T-helper 2 cell treated with Interferon-gamma antibody and Interleukin-4, amounts not matched to agents 100 ng/mL and 5 ng/mL, for 36 hours (primary cell): ENCODE measurements at regions not wholly inside any gene's neighbourhood (a gene's known extent, or its start where the extent isn't known, plus 50 kb on each side); places are given as distances from the start of the nearest gene placed in this dataset.

Source experiments
- intact Hi-C: fragments of 100-400 bp; cut with micrococcal nuclease; formaldehyde crosslinking; loops from one replicate; pipeline ENCODE4 v1.15.1; 2023

DNA sequence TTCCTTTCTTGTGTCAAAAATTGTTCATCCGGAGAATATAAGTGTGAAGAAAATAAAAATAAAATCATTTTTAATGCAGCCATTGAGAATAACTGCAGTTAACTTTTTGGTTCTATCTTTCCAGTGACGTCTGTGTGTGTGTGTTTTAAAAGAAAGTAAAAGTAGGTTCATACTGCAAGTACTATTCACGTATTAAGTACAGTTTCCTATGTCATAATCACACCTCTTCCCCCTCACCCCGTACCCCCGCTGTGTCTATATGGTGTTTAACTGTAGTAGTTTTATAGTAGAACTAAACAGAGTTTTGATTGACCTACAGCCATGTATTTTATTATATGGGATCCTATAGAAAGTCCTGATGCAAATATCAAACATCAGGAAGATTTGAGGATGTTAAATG lies 78.5 kb upstream of the CLCN4 start:
- intact Hi-C loops: no loop called here

DNA sequence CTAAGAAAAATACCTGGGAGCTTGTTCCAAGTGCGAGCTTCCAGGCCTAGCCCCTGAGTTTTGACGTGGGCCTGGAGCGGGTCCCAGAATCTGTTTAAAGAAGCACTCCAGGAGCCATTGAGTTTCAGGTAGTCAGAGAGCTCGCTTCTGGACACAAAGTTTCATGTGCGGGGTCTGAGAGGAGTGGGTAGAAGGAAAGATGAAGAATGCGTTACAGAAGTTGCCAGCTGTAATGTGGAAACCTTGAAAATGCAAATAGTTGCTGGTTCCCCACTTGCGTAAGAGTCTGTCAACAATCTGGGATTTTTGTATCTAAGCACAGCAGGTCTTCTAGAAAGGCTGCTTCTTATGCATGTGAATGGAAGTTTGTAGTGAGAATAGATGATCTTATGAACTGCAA lies 77.5 kb upstream of the CLCN4 start:
- intact Hi-C loops: no loop called here

DNA sequence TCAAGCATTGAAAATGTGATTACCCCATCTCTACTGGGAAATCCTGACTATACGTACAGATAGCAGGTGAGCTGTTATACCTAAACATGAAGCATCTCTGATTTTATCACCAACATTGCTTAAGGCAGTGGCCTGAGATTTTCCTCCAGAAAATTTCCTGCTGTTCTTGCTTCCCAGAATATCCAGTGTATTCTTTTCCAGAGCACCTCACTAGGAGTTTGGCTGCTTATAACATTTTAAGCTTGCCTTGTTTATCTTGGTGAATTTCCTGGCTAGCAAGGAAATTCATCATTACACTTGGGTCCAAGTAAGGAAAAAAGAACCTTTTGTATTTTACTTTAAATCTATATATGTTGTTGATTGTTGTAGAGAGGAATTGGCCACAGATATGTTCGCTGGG lies 73.0 kb upstream of the CLCN4 start:
- intact Hi-C loops: loop anchor here (1.0 to 2.0 kb wide), 3 partner anchors 14 to 69 kb away; no protein-coding TSS in a partner anchor

DNA sequence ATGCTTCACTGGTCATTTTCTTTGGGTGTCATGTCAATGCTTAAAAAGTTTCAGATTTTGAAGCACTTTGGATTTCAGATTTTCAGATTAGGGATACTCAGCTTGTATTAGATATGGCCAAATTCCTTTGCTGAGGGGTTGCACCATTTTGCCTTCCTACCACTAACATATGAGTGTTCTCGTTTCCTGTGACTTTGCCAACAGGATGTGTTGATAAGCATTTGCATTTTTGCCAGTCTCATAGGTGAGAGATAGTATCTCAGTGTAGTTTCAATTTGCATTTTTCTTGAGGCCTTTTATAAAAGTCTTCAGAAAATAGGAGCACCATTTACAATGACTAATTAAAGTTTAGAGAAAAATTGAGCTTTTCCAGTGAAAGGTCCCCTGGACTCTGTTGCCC lies 71.6 kb upstream of the CLCN4 start:
- intact Hi-C loops: no loop called here

DNA sequence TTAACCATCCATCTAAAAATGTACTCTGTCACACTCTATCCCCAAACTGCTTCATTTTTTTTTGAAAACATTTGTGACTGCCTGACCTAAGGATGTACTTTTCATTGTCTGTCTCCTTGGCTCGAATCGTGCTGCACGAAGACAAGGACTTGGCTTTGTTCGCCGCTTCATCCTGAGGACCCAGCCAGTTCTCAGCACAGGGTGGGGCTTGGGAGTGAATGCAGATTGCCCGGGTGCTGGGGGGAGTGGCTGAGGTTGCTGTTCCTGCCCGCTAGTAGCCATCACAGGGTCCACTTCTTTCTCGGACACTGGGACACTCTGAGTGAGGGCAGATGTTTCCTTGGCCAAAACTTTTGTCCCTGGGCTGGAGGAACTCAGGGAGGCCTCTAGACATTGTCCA lies 70.1 kb upstream of the CLCN4 start:
- intact Hi-C loops: no loop called here

DNA sequence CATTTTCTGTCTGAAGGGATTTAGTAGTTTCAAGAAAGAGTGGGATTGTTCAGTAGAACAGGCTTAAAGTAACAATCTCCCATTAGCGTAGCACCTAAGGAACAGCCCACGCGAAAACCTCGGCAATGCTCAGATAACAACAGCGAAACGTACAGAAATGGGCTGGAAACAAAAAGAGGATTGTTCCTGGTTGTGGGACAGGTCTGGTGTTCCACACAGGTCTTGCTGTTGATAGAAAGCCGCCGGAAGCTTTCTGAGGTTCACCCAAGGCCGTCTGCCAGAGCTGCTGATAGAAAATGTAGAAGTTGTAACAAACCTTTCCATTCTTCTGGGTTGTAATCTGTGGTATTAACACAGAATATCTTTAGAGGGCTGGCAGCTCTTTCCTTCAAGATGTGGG lies 69.4 kb upstream of the CLCN4 start:
- intact Hi-C loops: no loop called here

DNA sequence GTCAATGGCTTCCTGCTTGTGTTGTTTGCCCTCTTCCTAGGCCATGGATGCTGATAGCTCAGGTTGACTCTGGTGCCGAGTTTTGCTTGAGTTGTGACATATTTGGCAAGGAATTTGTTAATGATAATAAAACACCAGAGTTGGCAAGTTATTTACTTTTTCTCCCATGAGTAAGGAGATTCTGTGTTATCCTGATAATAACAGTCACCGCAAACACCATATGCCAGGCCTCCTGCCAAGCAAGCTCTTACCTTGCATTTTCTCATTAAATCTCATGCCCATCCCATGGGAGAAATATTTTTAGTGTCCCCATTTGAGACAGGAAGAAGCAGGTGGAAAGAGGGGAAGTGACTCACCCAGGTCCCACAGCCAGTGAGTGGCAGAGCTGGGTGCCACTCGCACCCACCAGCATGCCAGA lies 67.4 kb upstream of the CLCN4 start:
- intact Hi-C loops: no loop called here

DNA sequence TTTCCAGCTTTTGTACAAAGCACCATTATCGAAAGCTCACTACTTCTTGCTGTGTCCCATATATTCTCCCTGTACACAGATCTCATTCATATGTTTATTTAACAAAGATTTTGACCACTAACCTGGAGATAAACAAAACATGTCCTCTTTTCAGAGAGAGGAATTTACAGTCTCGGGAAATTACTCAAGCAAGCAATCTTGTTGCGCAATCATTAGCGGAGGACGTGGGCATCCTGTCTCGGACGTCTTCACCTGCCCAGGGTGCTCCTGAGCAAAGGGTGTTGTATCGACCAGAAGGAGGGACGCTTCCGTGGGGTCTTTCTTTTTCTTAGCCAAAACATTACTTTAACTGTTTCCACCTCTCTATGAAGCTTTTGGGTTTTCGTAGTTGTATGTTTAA lies 66.5 kb upstream of the CLCN4 start:
- intact Hi-C loops: no loop called here

DNA sequence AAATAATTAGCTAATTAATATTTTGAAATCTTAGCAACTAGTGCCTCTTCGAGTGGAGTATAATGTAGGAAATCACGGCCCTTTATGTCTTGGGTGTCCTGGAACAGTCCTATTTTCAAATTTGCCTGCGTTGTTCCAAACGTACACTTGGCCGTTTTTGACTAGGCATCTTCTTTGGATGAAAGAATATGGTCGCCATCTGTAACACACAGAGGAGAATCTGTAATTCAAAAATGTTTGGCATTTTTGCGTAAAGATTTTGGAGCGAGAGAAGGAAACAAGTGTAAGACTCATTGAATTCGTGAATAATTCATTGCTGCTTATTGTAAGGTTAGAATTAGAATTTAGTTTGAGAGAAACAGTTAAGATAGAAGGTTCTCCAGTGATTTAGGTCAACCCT lies 61.5 kb upstream of the CLCN4 start:
- intact Hi-C loops: no loop called here

DNA sequence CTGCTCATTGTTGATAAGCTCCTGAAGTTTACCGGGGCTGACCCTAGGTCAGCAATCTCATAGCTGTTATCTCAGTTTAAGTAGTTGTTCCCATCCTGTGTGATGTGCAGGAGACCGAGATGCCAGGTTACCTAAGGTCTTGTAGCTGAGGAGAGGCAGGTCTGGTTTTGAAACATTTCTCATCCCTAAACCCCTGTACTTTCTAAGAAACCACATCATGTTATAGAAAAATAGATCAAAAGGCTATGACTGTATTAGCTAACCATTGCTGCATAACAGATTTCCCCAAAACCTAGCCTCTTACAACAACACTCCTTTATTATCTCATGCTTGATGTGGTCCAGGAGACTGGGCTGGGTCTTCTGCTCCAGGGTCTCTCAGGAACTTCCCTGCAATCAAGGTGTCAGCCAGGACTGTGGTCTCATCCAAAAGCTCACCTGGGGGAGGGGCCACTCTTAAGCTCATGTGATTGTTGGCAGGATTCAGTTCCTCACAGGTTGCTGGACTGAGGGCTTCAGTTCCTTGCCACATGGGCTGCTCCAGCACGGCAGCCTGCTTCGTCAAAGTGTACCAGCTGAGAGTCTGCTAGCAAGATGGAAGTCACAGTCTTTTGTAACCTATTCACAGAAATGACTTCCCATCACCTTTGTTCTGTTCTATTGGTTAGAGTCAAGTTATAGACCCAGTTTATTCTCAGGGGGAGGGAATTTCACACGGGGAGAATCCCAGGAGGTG lies 60.9 kb upstream of the CLCN4 start:
- intact Hi-C loops: no loop called here

DNA sequence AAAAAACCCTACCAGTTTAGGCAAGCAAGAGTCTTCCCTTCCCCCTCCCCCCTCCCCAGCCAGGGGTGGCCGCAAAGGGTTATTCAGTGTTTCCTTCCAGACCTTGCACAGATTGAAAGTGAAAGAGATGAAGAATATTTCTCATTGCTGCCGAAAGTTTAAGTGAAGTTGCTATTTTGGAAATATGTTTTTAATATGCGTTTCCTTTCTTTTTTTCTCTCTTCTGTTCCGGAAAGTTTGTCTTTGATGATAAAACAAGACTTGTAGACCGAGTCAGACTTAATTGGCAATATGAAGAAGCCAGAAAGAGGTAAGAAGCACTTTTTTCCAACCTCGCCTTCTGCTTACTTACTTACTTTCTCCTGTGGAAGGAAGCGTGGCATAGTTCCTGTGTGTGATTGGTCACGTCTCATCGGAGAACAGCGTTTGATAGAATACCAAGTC lies 58.5 kb upstream of the CLCN4 start:
- intact Hi-C loops: loop anchor here (1.0 kb wide), 3 partner anchors 9 to 15 kb away; no protein-coding TSS in a partner anchor

DNA sequence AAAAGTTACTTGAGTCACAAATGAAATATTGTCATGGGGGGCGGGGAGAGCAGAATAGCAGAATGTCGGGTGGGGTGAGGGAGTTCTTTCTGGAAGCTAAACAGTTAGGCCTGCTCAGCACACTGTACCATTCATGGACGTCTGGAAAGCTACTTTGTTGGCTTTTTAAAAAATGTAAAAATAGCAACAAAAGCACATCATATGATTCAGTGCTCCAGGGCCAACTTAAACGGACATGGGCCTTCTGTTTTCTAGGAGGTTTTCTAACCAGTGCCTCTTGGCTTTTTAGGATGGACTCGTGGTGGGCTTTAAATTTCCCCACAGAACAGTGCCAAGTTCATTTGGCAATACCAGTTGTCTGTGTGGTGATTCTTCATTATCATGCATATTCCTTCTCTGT lies 57.4 kb upstream of the CLCN4 start:
- intact Hi-C loops: no loop called here

DNA sequence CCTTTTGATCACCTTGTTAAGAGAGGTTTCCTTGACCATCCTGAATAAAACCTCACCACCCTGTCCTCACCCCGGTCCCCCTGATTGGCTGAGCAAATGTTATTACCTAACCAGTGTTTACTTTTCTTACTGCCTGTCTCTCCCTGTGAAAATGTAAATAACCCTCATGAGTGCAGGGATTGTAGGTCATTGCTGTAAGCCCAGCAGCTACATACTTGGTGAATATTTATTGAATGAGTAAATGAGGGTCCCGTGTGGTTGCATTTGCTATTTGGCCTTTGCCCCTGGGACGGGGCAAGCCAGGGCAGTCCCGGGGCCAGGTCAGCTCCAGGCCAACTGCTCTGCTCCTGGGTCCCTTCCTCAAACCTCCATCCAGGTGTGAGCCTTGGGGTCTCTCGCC lies 55.5 kb upstream of the CLCN4 start:
- intact Hi-C loops: no loop called here

DNA sequence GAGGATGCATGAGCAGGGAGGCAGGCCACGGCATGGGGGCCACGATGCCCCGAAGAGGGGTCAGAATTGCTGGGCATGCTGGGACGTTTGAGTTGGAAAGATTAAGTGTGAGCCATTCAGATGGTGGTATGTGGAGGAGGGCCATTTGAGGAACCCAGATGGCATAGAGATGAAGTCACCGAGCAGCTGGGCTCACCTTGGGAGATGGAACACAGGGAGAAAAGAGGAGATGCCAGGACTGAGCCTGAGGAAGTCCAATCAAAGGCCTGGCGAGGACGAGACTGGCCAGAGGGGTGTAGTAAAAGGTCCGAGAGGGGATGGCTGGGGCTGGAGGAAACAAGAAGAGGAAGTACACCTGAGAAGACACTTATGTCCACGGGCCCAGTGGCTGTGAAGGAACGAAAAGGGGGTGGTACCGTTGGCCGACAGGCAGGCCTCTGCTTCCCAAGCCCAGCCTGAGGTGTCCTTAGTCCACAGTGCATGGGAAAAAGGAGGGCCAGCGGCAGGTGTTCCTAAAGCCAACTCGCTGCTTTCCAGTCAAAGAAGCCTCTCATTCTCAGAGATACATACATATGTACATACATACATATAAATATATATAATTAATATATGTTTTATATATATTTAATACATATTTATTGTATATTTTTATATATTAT lies 54.6 kb upstream of the CLCN4 start:
- intact Hi-C loops: no loop called here

DNA sequence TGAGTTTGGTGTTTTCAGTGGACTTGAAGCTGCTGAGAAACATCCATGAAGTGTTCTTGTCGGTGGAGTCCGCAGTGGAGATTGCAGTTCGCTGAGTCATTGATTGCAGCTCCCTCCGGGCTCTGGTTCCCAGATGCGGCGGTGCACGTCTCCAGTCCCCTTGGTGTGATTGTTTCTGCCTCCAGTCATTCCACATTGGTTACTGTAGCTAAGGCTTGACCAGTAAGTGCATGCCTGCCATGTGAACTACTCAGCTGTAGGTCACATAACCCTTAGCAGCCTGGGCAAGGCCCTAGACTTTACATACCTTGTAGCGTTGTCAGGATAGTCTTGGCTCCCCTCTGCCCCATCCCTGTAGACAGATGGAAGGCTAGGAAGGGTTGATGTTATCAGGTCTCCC lies 53.8 kb upstream of the CLCN4 start:
- intact Hi-C loops: no loop called here

DNA sequence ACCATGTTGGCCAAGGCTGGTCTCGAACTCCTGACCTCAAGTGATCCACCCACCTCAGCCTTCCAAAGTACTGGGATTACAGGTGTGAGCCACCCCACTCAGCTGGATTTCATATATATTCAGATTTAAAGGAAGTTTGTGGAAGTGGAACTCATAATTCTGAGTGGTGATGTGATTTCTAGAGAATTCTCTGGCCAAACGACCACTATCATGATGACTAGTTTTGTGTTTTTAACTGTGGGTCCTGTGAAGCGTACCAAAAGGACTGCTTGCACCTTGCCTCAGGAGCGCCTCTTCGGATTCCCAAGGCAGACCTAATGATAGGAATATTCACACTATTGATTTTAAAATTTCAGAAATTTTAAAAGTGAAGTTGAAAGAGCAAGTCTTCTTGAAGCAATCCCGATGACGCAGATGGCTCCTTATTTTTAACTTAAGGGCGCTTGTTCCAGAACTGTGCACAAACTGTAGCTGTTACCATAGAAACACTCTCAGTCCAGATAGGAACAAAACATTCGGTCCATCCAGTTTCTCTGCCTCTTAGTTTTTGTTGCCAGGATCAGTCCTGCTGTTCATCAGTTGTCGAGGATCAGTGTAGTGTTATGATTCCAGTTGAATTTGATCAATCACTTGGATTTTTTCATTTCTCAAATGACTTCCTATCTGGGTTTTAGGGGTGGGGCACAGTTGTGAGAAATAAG lies 51.7 kb upstream of the CLCN4 start:
- intact Hi-C loops: no loop called here

DNA sequence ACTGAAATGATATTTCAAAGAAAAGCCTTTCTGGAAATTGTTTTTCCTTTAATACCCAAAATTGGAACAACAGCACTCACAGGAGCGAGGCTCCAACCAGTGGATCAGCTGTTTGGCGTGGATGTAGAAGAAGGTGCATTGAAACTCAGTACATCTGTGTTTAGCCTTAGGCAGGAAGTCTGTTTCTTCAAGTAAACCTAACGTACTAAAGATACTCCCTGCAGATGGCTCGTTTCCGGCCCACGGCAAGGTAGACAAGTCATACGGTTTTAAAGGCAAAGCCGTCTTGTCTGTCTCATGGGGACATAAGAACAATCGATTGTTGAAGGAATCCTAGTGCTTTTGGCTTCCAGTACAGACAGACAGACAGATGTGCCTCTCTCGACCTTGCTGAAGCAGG lies 50.0 kb upstream of the CLCN4 start:
- intact Hi-C loops: loop anchor here (1.0 kb wide), 1 partner anchor 9 kb away; no protein-coding TSS in a partner anchor
